GM18909 (cell line): ENCODE measurements at regions not wholly inside any gene's neighbourhood (a gene's known extent, or its start where the extent isn't known, plus 50 kb on each side); places are given as distances from the start of the nearest gene placed in this dataset.
A peak's percentile ranks its signal among the peaks of the same experiment; 100 is the strongest.

Experiments used
- ATAC-seq: cut with Tn5 transposase; IDR thresholded peaks from one replicate; pipeline ENCODE4 v1.9.1; 2021; ENCODE audit warnings: mild to moderate bottlenecking; ENCODE audit not compliant: unreplicated experiment, poor library complexity

- no peak for ATAC-seq
These were observed 251.7 kb upstream of the ARGLU1 start for GRCh38 chr13:106819413-106820180.

GRCh38 chr13:106818971-106819370, 251.0 kb upstream of the ARGLU1 start:
- ATAC-seq, result no peak

- ATAC-seq, result no peak
These were observed 247.6 kb upstream of the ARGLU1 start for GRCh38 chr13:106815545-106815944.

GRCh38 chr13:106814463-106814862, 246.5 kb upstream of the ARGLU1 start:
- ATAC-seq, result no peak

GRCh38 chr13:106810069-106810468, 242.1 kb upstream of the ARGLU1 start:
- ATAC-seq, result no peak

- ATAC-seq, result no peak
These were observed 237.1 kb upstream of the ARGLU1 start for GRCh38 chr13:106804991-106805390.

- ATAC-seq, result no peak
These were observed 235.0 kb upstream of the ARGLU1 start for GRCh38 chr13:106802917-106803316.

GRCh38 chr13:106799781-106800335, 231.9 kb upstream of the ARGLU1 start:
- no peak for ATAC-seq

GRCh38 chr13:106797081-106797640, 229.2 kb upstream of the ARGLU1 start:
- no peak for ATAC-seq

- ATAC-seq, result peak; percentile 56
These were observed 228.5 kb upstream of the ARGLU1 start for GRCh38 chr13:106796280-106797047.

GRCh38 chr13:106795847-106796246, 227.9 kb upstream of the ARGLU1 start:
- ATAC-seq, result no peak

- no peak for ATAC-seq
These were observed 226.2 kb upstream of the ARGLU1 start for GRCh38 chr13:106794117-106794516.

- ATAC-seq, result no peak
These were observed 222.0 kb upstream of the ARGLU1 start for GRCh38 chr13:106789911-106790310.

GRCh38 chr13:106786006-106786563, 218.1 kb upstream of the ARGLU1 start:
- no peak for ATAC-seq

GRCh38 chr13:106774621-106775020, 206.7 kb upstream of the ARGLU1 start:
- ATAC-seq, result no peak

GRCh38 chr13:106772006-106772601, 204.2 kb upstream of the ARGLU1 start:
- ATAC-seq, result no peak

- ATAC-seq, result no peak
These were observed 201.1 kb upstream of the ARGLU1 start for GRCh38 chr13:106768991-106769390.

- ATAC-seq, result no peak
These were observed 194.8 kb upstream of the ARGLU1 start for GRCh38 chr13:106762708-106763107.

GRCh38 chr13:106756446-106756845, 188.5 kb upstream of the ARGLU1 start:
- no peak for ATAC-seq

GRCh38 chr13:106755542-106755941, 187.6 kb upstream of the ARGLU1 start:
- no peak for ATAC-seq
